ENCODE measurements at regions not wholly inside any gene's neighbourhood (a gene's known extent, or its start where the extent isn't known, plus 50 kb on each side); places are given as distances from the start of the nearest gene placed in this dataset.

GRCh38 chr6:43913375-43914271, 143.6 kb downstream of the VEGFA start (continued):
- TF ChIP-seq ZNF592 (IDR thresholded peaks at IDR 0.05) (no peak), JUND (IDR thresholded peaks at IDR 0.05; ENCODE audit: borderline replicate concordance, low read depth, low read length) (peak; percentile 66; the same call in 1 of the 2 replicates), JUND (tag; IDR thresholded peaks at IDR 0.05; ENCODE audit: borderline replicate concordance, low read depth, low read length) (peak; percentile 40; the same call in 1 of the 3 replicates), KLF6 (CRISPR knock-in tag; IDR thresholded peaks at IDR 0.05; ENCODE audit: borderline replicate concordance) (peak; percentile 54; the same call in 1 of the 2 replicates), KHSRP (IDR thresholded peaks at IDR 0.05) (no peak), RBFOX2 (IDR thresholded peaks at IDR 0.05; ENCODE audit: low read depth, low read length) (no peak), BRF1 (IDR thresholded peaks at IDR 0.05; ENCODE audit: borderline replicate concordance, extremely low read depth, insufficient read length) (no peak), OTX1 (CRISPR knock-in tag; IDR thresholded peaks at IDR 0.05) (no peak), VEZF1 (CRISPR knock-in tag; IDR thresholded peaks at IDR 0.05) (0 out of 2 replicates have a peak, but pooled peaks have one; percentile 17), NR2C1 (IDR thresholded peaks at IDR 0.05) (no peak), NR2C1 (tag; IDR thresholded peaks at IDR 0.05) (peak; percentile 13; the same call in 1 of the 2 replicates), ZNF785 (CRISPR knock-in tag; IDR thresholded peaks at IDR 0.05) (no peak)
- TF ChIP-seq, protein P1, sequence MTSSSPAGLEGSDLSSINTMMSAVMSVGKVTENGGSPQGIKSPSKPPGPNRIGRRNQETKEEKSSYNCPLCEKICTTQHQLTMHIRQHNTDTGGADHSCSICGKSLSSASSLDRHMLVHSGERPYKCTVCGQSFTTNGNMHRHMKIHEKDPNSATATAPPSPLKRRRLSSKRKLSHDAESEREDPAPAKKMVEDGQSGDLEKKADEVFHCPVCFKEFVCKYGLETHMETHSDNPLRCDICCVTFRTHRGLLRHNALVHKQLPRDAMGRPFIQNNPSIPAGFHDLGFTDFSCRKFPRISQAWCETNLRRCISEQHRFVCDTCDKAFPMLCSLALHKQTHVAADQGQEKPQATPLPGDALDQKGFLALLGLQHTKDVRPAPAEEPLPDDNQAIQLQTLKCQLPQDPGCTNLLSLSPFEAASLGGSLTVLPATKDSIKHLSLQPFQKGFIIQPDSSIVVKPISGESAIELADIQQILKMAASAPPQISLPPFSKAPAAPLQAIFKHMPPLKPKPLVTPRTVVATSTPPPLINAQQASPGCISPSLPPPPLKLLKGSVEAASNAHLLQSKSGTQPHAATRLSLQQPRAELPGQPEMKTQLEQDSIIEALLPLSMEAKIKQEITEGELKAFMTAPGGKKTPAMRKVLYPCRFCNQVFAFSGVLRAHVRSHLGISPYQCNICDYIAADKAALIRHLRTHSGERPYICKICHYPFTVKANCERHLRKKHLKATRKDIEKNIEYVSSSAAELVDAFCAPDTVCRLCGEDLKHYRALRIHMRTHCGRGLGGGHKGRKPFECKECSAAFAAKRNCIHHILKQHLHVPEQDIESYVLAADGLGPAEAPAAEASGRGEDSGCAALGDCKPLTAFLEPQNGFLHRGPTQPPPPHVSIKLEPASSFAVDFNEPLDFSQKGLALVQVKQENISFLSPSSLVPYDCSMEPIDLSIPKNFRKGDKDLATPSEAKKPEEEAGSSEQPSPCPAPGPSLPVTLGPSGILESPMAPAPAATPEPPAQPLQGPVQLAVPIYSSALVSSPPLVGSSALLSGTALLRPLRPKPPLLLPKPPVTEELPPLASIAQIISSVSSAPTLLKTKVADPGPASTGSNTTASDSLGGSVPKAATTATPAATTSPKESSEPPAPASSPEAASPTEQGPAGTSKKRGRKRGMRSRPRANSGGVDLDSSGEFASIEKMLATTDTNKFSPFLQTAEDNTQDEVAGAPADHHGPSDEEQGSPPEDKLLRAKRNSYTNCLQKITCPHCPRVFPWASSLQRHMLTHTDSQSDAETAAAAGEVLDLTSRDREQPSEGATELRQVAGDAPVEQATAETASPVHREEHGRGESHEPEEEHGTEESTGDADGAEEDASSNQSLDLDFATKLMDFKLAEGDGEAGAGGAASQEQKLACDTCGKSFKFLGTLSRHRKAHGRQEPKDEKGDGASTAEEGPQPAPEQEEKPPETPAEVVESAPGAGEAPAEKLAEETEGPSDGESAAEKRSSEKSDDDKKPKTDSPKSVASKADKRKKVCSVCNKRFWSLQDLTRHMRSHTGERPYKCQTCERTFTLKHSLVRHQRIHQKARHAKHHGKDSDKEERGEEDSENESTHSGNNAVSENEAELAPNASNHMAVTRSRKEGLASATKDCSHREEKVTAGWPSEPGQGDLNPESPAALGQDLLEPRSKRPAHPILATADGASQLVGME (CRISPR knock-in tag; IDR thresholded peaks at IDR 0.05): no peak
- TF ChIP-seq, protein P2, sequence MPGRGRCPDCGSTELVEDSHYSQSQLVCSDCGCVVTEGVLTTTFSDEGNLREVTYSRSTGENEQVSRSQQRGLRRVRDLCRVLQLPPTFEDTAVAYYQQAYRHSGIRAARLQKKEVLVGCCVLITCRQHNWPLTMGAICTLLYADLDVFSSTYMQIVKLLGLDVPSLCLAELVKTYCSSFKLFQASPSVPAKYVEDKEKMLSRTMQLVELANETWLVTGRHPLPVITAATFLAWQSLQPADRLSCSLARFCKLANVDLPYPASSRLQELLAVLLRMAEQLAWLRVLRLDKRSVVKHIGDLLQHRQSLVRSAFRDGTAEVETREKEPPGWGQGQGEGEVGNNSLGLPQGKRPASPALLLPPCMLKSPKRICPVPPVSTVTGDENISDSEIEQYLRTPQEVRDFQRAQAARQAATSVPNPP (IDR thresholded peaks at IDR 0.05; ENCODE audit: borderline replicate concordance, insufficient read depth, insufficient read length): no peak

Data from K562 (cell line).